Activated CD8-positive, alpha-beta memory T cell treated with anti-CD3 and anti-CD28 coated beads, Interleukin-2, amount 50 U/mL, for 1 hour (primary cell): ENCODE measurements at regions not wholly inside any gene's neighbourhood (a gene's known extent, or its start where the extent isn't known, plus 50 kb on each side); places are given as distances from the start of the nearest gene placed in this dataset.

Source experiments
- DNase-seq: peaks from one replicate; pipeline ENCODE4 v3.0.0-alpha.2; 2020; ENCODE audit errors: extremely low read depth

DNA sequence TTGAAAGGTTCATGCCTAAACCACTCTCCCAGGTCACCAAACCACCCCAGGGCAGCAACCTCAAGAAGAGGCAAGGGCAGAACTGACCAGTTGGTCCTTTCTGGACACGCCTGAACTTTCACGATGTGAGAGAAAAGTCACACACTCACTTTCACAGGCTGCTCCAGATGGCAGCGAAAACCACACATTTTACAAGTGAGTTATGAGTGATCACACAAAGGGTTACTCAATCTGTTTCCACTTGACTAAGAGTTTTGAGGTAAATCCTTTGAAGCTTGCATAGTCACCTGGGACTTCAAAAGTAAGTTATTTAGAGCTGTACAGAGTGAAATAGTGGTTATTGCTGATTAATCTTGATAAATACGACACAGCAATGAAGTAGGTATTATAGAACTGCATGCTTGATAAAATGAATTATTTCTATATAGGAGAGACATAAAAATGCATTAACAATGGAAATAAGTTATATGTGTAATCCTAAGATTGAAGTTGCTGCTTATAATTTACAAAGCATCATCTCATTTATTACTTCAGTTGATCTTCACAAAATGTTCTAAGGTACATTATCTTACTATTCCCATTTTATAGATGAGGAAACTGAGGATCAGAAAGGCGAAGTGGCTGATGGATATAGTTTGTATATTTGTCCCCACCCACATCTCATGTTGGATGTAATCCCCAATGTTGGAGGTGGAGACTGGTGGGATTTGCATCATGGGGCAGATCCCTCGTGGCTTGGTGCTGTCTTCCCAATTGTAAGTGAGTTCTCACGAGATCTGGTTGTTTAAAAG, 103.0 kb upstream of the KLF3 start:
- no peak for DNase-seq

DNA sequence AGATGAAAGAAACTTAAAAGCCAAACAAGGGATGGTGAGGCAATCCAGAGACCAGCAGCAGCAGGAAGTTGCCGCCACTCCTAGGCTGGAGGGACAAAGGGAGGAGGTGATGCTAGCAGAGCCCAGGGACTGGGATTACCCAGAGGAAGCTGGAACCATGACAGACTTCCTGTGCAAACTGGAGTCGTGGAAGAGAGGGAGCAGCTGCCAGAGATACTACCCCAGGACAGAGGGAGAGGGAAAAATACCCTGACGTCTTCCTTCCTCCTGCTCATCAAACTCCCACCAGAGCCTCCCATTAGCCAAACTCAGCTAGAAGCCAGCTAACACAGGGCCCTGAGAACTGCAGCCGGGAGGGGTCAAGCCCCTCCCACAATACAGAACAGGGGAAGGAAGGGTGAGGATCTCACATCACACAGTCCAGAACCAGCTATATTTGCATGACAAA, 101.2 kb upstream of the KLF3 start:
- DNase-seq: no peak

DNA sequence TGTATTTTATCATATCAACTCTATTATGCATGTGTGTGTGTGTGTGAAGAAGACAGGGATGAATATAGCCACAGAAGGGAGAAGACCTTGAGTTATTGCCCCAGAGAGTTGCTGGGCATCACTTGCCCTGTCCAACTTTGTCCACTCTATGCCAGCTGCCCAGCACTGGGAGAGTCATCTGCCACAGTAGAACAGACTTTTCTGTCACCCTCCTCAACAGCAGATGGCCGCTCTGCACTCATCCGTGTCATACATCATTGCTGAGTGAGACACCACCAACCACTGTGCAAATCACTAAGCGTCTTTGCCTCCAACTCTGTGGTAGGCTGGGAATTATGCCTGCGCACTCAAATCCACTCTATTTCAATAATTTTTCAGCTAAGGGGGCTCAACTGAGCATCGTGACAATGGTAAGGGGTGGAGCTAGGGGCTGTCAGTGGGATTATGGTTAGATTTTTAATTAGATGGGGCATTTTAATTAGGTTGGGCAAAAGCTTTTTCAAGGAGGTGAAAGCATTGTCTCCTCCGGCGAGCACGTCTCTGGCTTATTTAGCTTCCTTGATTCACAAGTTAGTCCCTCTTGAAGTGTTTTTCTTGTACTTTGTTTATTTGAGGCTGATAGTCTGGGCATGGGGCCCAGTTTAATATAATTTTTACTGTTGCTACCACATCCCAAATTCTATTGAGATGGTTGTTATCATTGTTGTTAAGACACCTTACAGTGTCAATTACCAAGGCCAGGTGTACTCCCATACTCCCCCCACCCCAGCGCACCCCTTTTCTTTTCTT, 100.1 kb upstream of the KLF3 start:
- no peak for DNase-seq

DNA sequence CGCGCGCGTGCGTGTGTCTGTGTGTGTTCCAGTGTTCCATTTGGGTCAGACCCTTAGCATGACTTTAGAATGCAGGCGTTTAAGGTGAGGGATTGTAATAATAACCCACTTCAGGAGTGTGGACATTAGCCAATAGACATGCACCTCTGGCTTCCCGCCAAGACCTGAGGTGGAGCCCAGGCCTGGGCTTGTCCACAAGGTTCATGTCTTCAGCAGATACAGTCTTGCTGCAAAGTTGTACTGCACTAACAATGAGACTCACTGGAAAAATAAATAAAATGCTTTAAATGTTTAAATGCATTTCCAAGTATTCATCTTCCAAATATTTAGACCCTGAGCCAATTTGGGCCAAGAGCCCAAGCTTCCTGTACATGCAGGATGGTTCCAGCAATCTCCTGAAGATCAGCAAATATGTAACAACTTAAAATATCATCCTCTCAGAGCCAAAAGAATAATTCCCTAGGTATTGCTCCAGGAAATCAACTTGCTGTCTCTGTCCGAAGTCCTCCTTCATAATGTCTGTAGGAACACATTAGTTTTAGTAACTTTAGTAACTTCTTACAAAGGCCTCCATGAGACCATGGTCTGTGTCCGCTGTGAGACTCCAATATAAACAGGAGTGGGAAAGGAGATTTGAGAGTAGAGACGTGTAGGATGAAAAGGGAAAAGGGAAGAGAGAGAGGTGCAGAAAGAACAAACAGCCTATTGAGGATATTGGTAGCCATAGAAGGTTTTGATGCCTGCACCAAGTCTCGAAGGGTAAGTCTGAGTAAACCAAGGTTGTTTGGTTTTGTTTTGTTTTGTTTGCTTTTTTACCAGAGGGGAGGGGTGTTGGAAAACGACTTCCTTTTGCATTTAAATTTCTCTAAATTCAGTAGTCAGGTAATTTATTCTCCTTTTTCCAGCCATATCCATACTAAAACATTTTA, 98.5 kb upstream of the KLF3 start:
- DNase-seq: no peak

DNA sequence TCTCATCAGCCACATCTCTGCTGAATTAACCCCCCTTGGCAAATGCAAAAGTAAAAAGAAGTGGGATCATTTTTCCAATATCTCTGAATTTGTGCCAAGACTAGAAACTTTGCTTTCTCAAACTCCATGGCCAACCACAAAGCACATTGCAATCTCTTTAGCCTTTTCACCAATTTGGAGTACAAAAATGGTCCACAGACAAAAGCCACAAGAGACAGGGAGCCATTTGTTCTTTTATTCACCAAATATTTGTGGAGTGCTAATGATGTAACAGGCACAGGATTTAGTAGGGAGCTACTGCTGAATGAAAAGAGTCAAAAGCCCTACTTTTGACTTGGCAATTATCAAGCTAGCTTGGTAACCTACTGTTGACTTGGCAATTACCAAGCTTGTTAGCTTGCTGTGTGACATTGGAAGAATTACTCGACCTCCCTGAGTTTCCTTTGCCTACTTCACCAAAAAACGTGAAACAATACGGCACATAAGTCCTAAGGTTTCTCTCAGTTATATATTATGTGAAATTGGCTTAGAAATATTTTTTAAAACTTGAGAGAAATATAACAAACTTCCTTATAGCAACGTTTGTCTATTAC, 97.1 kb upstream of the KLF3 start:
- no peak for DNase-seq

DNA sequence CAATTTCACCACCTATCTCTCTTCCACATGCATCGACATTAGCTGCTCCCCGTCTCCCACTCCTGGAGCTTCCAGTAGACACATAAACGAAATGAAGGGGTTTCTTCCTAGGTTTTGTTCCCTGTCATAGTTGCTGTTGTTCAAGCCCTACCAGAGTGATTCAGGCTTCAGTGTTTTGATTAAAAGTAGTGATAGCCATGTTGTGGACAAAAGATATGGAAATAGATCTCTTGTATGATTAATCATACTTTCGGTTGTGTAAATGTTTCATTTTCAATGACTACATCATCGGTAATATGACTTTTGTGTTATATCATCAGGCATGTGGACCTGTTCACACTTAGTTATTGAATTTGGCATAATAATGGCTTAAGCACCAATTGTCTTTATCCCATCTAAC, 96.5 kb upstream of the KLF3 start:
- DNase-seq: no peak

DNA sequence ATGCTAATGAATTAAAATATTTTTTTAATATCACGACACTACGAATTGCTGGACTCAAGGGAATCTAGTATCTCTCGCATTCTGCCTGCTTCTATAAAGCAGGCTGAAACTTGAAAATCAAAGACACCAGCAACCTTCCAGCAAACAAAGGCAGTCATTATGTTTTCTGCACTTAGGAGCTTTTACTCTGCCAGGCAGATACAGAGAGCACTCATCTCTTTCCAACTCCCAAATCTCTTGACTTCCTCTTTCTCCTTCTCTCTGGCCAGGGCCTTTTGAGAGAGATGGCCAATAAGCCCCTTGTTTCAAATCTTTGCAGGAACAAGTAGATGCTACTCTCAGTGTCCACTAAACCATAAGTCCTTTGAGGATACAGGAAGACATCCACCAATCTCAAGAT, 95.2 kb upstream of the KLF3 start:
- DNase-seq: no peak

DNA sequence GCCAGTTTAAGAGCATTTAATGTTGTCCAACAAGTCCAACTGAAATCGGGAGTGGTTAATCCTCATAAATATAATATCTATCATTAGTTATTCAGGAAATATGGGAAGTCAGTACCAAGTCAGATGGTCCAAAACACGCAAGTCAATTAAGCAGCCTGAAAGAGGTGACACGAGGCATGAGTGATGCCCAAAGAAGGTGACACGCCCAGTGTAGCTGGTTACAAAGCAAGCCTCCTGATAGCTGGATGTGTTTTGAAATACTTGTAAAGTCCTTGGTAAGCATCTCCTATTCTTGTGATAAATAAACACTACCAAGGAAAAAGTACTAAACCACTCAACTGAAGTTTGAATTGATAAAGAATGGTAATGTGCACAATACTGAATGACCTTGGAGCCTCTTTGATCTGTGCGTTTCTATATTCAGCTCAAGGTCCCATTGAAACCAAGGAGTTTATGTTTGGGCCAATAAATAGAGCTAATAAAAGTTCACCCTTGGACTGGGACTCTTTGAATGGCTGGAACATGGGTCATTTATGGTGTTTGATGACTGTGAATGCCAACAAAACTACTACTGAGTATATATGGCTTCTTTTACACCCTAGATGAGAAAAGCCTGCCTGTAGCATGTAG, 93.2 kb upstream of the KLF3 start:
- no peak for DNase-seq

DNA sequence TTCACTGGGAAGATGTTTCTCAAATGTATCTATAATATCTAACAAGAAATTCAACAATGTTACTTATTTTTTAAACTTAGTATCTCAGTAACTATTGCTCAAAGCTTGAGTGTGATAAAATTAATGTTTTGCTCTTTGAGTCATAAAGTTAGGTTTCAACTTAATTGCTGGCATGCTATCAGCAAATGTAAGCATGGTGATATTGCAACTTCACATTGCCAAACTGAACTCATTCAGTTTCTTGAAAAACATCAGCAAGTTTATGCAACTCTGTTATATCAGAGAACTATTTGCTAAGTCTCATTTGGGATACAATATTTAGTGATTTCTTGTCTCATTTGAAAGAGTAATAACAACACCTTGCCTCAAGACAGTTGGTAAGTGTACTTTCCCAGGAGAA, 91.2 kb upstream of the KLF3 start:
- DNase-seq: no peak

DNA sequence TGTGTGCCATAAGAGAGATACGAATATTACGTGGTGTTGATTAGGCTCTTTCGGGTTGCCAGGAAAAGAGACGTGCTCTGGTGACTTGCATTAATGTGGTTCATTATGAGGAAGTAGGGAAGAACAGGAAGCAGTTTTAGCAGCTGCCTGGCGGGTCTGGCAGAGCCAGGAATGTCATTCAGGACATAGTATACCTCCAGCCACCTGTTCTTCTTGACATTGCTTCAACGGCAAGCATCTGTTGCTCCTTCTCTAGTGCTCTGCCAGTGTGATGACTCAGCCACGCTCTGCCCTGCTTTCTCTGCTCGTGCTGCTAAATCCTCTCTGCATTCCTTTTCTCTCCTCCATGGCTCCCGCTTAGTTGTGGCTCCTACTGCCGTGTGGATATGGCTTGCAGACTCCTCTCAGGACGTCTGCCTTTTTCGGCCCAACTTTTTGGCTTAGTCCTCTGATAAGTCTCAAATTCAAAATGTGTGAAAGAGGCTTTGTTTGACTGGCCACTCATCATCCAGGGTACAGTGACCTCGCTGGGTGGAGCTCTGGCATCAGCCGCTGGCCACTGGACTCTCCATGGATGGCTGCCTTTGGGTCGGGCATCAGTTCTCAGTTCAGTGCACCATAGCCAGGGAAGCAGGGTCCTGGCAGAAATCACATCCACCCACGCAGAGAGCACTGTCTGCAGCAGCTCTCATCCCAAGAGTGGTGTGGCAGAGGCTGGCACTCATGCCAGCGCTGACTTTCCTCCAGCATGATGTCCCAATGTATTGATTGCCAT, 89.3 kb upstream of the KLF3 start:
- DNase-seq: no peak

DNA sequence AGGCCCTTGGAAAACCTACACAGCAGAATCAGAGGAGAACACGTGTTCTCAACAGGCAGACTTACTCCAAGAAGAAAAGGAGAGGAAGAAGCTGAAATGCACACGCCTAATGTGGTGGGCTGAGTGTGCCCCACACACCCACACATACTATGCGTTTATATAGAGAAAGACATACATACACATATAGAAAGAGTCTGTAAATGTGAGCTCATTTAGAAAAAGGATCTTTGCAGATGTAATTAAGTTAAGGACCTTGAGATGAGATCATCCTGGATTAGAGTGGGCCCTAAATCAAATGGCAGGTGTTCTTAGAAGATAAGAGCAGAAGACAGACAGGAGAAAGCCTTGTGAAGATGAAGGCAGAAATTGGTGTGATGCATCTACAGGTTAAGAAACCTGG, 87.2 kb upstream of the KLF3 start:
- no peak for DNase-seq

DNA sequence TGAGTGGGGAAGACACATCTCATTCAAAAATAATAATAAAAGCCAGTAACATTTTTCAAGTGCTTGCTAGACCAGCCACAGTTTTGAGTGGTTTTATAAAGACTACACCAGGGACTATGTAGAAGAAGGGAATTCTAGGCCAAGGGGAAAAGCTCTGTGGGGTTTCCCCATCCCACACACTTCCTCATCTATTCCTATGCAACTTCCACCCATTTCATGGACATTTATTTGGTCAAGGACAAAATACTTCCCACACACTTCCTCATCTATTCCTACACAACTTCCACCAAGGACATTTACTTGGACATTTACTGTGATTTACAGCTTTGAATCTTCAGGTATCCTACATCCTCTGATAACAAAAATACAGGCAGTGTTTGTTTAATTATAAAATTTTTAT, 86.5 kb upstream of the KLF3 start:
- DNase-seq: no peak

DNA sequence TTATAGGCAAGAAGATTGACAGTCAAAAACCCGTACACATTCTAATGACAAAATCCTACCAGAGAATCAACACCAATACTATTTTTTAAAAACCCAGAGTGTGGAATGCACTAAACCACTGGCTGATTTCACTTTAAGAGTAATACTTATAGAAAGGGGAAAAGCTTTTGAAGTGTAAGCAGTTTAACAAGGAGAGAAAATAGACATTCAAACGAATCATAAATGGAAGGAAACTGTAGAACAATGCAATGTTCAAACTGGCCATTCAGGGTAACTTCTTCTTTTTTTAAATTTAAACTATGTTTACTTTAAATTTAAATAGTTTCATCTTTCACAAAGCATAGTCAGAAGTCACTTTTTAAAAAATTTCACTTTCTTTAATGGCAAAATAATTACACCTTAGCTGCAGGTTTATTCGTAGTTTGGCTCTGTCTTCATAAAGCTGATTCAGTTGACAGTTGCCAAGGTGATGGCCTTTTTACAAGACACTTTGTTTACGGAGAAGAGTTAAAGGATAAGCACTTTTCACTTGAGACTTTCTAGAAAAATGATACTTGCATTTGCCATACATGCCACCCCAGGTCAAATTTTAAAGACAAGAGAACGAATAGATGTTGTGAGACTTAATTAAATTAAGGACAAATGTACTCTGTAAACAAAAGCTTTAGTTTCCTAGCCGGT, 82.4 kb upstream of the KLF3 start:
- DNase-seq: no peak

DNA sequence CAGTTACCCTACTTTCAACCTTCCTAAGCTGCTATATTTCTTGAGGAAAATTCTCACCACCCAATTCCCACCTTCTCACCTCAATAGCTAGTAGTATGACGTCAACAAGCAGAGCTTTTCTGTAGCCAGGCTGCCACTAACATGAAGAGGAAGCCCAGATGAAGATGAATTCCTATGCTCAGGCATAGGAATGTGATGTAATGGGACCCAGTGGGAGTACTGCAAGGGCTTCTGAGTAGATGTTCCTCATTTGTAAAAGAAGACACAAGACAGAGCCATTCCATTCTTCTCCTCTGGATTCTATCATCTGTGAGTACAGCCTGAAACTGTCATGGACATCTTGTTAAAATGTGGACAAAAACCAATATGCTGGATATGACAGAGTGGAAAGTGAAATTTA, 81.6 kb upstream of the KLF3 start:
- no peak for DNase-seq

DNA sequence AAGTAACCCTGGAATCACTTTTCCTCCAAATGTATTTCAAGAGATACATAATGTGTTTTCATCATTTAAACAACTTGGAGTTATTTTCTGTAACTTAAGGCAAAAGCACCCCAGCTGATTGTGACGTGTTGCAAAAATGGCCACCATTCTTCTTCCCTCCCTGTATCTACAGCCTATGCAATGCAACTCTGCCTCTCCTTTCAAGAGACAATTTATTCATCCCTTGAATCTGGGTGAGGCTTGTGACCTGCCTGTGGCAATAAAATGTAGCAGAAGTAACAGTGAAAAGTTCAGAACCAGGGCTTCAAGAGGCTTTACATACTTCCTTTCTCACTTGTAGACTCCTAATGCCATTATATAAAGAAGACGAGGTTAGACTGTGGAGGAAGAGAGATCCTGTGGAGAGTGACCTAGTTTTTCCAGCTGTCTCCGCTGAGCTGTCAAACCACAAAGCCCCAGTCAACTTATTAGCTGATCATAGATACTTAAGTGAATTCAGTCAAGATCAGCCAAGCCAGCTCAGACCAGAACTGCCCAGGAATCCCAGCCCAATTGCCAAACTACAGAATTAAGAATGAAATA, 81.0 kb upstream of the KLF3 start:
- DNase-seq: no peak

DNA sequence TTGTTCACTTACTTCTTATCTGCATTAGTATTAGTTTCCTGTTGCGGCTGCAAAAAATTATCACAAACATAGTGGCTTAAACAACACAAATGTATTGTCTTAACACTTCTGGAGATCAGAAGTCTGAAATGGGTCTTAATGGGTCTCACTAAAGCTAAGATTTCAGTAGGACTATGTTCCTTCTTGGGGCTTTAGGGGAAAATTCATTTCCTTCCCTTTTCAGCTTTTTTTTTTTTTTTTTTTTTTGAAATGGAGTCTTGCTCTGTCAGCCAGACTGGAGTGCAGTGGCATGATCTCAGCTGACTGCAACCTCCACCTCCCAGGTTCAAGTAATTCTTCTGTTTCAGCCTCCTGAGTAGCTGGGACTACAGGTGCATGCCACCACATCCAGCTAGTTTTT, 78.1 kb upstream of the KLF3 start:
- DNase-seq: no peak

DNA sequence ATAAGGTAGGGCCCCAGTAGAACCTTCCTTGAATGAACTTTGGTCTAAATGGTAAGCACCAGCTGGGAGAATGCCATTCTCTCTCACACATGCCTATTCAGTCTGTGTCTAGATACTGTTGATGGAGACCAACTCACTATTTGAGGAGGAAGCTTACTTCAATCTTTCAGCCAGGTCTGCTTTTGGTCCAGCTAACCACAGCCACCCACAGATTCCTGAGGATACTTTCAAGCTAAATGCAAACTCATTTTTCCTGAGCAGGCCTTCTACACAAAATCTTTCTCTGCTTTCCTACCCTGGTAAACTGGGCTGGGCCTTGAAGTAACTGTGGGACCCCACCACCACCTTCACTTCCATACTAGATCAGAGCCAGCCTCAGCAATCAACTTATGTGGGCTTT, 76.9 kb upstream of the KLF3 start:
- DNase-seq: no peak

DNA sequence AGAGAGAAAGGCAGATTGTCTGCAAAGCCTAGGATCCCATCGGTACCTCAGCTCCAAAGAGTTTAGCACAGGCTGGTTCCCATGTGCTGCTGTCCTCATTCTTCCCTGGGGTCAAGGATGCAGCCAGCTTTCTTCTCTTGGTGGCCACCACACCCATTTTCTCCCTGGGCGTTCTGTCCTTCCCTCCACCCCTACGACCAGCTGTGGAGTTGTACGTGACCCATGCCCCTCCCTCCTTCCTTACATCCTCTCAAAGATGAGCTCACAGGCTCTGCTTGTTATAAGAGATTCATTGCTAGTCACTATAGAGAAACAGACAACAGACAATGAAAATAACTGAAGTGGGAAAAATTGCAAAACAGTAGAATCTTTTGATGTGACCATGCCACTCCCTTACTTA, 74.0 kb upstream of the KLF3 start:
- DNase-seq: no peak

DNA sequence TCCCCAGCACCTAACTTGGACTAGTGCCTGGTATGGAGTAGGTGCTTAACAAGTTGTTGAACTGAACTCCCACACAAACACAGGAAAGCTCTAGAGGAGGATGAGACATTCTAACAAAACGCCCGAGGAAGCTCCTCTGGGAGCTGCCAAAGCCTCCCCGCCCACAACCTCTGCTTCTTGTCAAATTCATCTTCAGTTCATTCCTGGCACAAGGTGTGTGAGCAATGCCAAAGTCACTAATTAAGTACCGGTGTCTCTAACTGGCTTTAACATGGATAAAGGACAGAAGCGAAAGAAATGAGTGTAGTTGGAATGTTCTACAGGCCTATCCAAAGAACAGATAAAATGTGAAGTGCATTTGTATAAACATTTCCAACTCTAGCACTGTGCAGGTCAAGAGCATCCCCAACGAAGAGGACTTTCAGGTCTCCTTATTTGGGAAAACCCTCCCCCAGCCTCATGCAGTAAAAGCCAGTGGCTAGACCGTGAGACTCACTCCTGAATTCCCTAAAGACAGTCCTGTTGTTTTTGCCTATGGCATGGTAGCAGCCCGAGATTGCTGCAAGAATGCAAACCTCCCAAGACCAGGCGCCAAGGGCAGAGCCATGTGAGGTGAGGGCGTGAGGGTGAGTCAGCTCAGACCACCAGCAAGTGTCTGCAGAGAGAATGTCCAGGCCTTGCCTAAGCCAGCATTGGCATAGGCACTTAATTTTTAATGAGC, 72.2 kb upstream of the KLF3 start:
- no peak for DNase-seq
